Activated CD8-positive, alpha-beta T cell treated with anti-CD3 and anti-CD28 coated beads for 36 hours (primary cell): ENCODE measurements at regions not wholly inside any gene's neighbourhood (a gene's known extent, or its start where the extent isn't known, plus 50 kb on each side); places are given as distances from the start of the nearest gene placed in this dataset.

ENCODE experiments used
- ATAC-seq: fragments of 200-7000 bp; cut with Tn5 transposase; one replicate; pipeline ENCODE4 v1.10.0; 2021; ENCODE audit warnings: mild to moderate bottlenecking, moderate library complexity
- CTCF ChIA-PET: fragments of 350-600 bp; sonication (Branson Sonifier 250); formaldehyde crosslinking; loops from one replicate; lab custom pipeline; 2021; ENCODE audit warnings: antibody characterized with exemption; lab: Charles Lee
- POLR2A ChIA-PET: fragments of 350-600 bp; sonication (Branson Sonifier 250); formaldehyde crosslinking; loops from one replicate; lab custom pipeline; 2021; ENCODE audit warnings: antibody characterized with exemption; lab: Charles Lee
- DNase-seq: peaks from one replicate; pipeline ENCODE4 v3.0.0-alpha.2; 2020
- H3K27ac Mint-ChIP-seq: one replicate; pipeline ENCODE4 v1.8.0; 2021; ENCODE audit warnings: mild to moderate bottlenecking, mixed read lengths
- H3K27me3 Mint-ChIP-seq: one replicate; pipeline ENCODE4 v1.8.0; 2021; ENCODE audit warnings: mixed read lengths
- H3K36me3 Mint-ChIP-seq: one replicate; pipeline ENCODE4 v1.8.0; 2021; ENCODE audit warnings: low read depth, mixed read lengths
- H3K4me1 Mint-ChIP-seq: one replicate; pipeline ENCODE4 v1.8.0; 2021; ENCODE audit warnings: low read depth, mixed read lengths
- H3K4me3 Mint-ChIP-seq: one replicate; pipeline ENCODE4 v1.8.0; 2021; ENCODE audit warnings: mild to moderate bottlenecking, moderate library complexity, mixed read lengths
- H3K9me3 Mint-ChIP-seq: one replicate; pipeline ENCODE4 v1.8.0; 2021; ENCODE audit warnings: mixed read lengths
- CTCF ChIP-seq: fragments of 200-600 bp; IDR thresholded peaks from one replicate; pipeline ENCODE4 v1.8.0; 2022; ENCODE audit warnings: antibody characterized with exemption, mild to moderate bottlenecking
- intact Hi-C: fragments of 100-400 bp; cut with micrococcal nuclease; formaldehyde crosslinking; loops from one replicate; pipeline ENCODE4 v1.10.0; 2022

GRCh38 chr21:36587388-36587787 is 107.5 kb upstream of the CLDN14 start:
- ATAC-seq (no peak), DNase-seq (no peak)
- TF ChIP-seq CTCF = no peak
- ChIA-PET CTCF (interaction anchor here (0.8 to 2.1 kb wide), 4 partner anchors 9 to 43 kb away, joined by 3 to 11 read pairs (median 5); no protein-coding TSS in a partner anchor), POLR2A (no interaction called here)
- Mint-ChIP-seq H3K27ac (no peak overlapping the region), H3K4me3 (no peak overlapping the region), H3K4me1 (peaks cover 5% of the 10 kb centered on the region), H3K36me3 (no peaks in the 10 kb centered on the region), H3K9me3 (no peaks in the 10 kb centered on the region), H3K27me3 (no peaks in the 10 kb centered on the region)
- intact Hi-C loops = loop anchor here (5.0 kb wide), 1 partner anchor 85 kb away; no protein-coding TSS in a partner anchor

GRCh38 chr21:36589352-36589971 is 109.5 kb upstream of the SIM2 start:
- Mint-ChIP-seq H3K36me3 (no peaks in the 10 kb centered on the region), H3K4me3 (no peak overlapping the region), H3K27ac (no peak overlapping the region), H3K9me3 (no peaks in the 10 kb centered on the region), H3K27me3 (no peaks in the 10 kb centered on the region), H3K4me1 (peaks cover 5% of the 10 kb centered on the region)
- TF ChIP-seq CTCF = peak; percentile 62
- DNase-seq = peak; percentile 56
- ATAC-seq = peak; percentile 85
- ChIA-PET POLR2A (no interaction called here), CTCF (no interaction called here)
- intact Hi-C loops = loop anchor here (5.0 kb wide), 1 partner anchor 87 kb away; no protein-coding TSS in a partner anchor

GRCh38 chr21:36591326-36591970 is 107.5 kb upstream of the SIM2 start:
- Mint-ChIP-seq H3K36me3 (no peaks in the 10 kb centered on the region), H3K27ac (no peak overlapping the region), H3K4me3 (no peak overlapping the region), H3K9me3 (no peaks in the 10 kb centered on the region), H3K4me1 (no peaks in the 10 kb centered on the region), H3K27me3 (no peaks in the 10 kb centered on the region)
- DNase-seq (no peak), ATAC-seq (no peak)
- ChIA-PET POLR2A (no interaction called here), CTCF (no interaction called here)
- intact Hi-C loops = no loop called here
- no peak for TF ChIP-seq CTCF

GRCh38 chr21:36596174-36596573 is 102.7 kb upstream of the SIM2 start:
- Mint-ChIP-seq H3K4me3 (no peak overlapping the region), H3K27me3 (no peaks in the 10 kb centered on the region), H3K27ac (no peak overlapping the region), H3K4me1 (no peaks in the 10 kb centered on the region), H3K9me3 (no peaks in the 10 kb centered on the region), H3K36me3 (no peaks in the 10 kb centered on the region)
- intact Hi-C loops = no loop called here
- ChIA-PET CTCF (interaction anchor here (1.7 to 1.9 kb wide), 2 partner anchors 20 to 34 kb away, joined by 4 read pairs; no protein-coding TSS in a partner anchor), POLR2A (no interaction called here)
- ATAC-seq (no peak), DNase-seq (no peak)
- TF ChIP-seq CTCF = no peak

GRCh38 chr21:36601362-36601761 is 97.6 kb upstream of the SIM2 start:
- ChIA-PET CTCF (interaction anchor here (1.8 kb wide), 1 partner anchor 13 kb away, joined by 4 read pairs; no protein-coding TSS in a partner anchor), POLR2A (no interaction called here)
- no peak overlapping the region for H3K27ac Mint-ChIP-seq
- TF ChIP-seq CTCF = no peak
- H3K9me3 Mint-ChIP-seq = no peaks in the 10 kb centered on the region
- H3K4me1 Mint-ChIP-seq = peaks cover 15% of the 10 kb centered on the region
- ATAC-seq (no peak), DNase-seq (no peak)
- intact Hi-C loops = no loop called here
- no peak overlapping the region for H3K4me3 Mint-ChIP-seq
- H3K36me3 Mint-ChIP-seq = no peaks in the 10 kb centered on the region
- H3K27me3 Mint-ChIP-seq = no peaks in the 10 kb centered on the region
